OCI-LY7 (cell line): ENCODE measurements at regions not wholly inside any gene's neighbourhood (a gene's known extent, or its start where the extent isn't known, plus 50 kb on each side); places are given as distances from the start of the nearest gene placed in this dataset.

Experiments used
- BruUV-seq: library from RNA; stranded (reverse); fragments of 400-500 nt; replicated peaks from 2 replicates; lab custom pipeline; 2021; lab: Mats Ljungman, UMichigan
- CTCF ChIA-PET: fragments of 300-600 bp; sonication (Branson Sonifier 250); formaldehyde crosslinking; loops from one replicate; lab custom pipeline; 2022; ENCODE audit warnings: antibody characterized with exemption; ENCODE audit not compliant: unreplicated experiment; lab: Charles Lee
- POLR2A ChIA-PET: fragments of 300-600 bp; sonication (Branson Sonifier 250); formaldehyde crosslinking; loops from one replicate; lab custom pipeline; 2022; ENCODE audit warnings: antibody characterized with exemption; lab: Charles Lee
- DNase-seq: peaks from one replicate; pipeline ENCODE4 v3.0.0-alpha.2; 2015; ENCODE audit warnings: low spot score
- H2AFZ ChIP-seq: fragments of 200-600 bp; sonication (generic), shearing (Covaris generic); 2 replicates; pipeline ENCODE4 v1.6.1; 2014; ENCODE audit warnings: mild to moderate bottlenecking, antibody characterized with exemption, low read length, moderate library complexity
- H3K27ac ChIP-seq: fragments of 200-600 bp; sonication (generic); 2 replicates; pipeline ENCODE4 v1.5.1; 2014; ENCODE audit warnings: mixed run types, low read depth, mild to moderate bottlenecking, moderate library complexity, low read length, inconsistent platforms; ENCODE audit not compliant: poor library complexity, severe bottlenecking
- H3K36me3 ChIP-seq: fragments of 200-600 bp; sonication (generic); 2 replicates; pipeline ENCODE4 v1.6.1; 2014; ENCODE audit warnings: mild to moderate bottlenecking, antibody characterized with exemption, low read length, moderate library complexity, mixed read lengths; ENCODE audit not compliant: insufficient read depth
- H3K4me1 ChIP-seq: fragments of 200-600 bp; sonication (generic); 2 replicates; pipeline ENCODE4 v1.5.1; 2014; ENCODE audit warnings: mild to moderate bottlenecking, low read length; ENCODE audit not compliant: insufficient read depth, poor library complexity, severe bottlenecking
- H3K4me2 ChIP-seq: fragments of 200-600 bp; sonication (generic); 2 replicates; pipeline ENCODE4 v1.6.1; 2014; ENCODE audit warnings: mild to moderate bottlenecking, low read length
- H3K4me3 ChIP-seq: fragments of 200-600 bp; sonication (generic); 2 replicates; pipeline ENCODE4 v1.5.1; 2014; ENCODE audit warnings: mild to moderate bottlenecking, low read depth, low read length; ENCODE audit not compliant: poor library complexity, severe bottlenecking
- H3K79me2 ChIP-seq: fragments of 200-600 bp; sonication (generic); 2 replicates; pipeline ENCODE4 v1.6.1; 2016; ENCODE audit warnings: low read depth, mild to moderate bottlenecking, low read length, moderate library complexity, mixed read lengths; ENCODE audit not compliant: insufficient read depth
- H3K9me2 ChIP-seq: fragments of 200-600 bp; sonication (generic); 2 replicates; pipeline ENCODE4 v1.6.1; 2016; ENCODE audit warnings: mild to moderate bottlenecking, low read length, mixed read lengths; ENCODE audit not compliant: insufficient read depth
- H3K9me3 ChIP-seq: fragments of 200-600 bp; sonication (generic); 2 replicates; pipeline ENCODE4 v1.6.1; 2014; ENCODE audit warnings: mild to moderate bottlenecking, mixed run types, low read length, mixed read lengths
- H4K20me1 ChIP-seq: fragments of 200-600 bp; sonication (generic); 2 replicates; pipeline ENCODE4 v1.6.1; 2014; ENCODE audit warnings: mild to moderate bottlenecking, antibody characterized with exemption, low read length, moderate library complexity, mixed read lengths; ENCODE audit not compliant: insufficient read depth
- CTCF ChIP-seq: fragments of 200-600 bp; sonication (generic); conservative IDR thresholded peaks from 2 replicates; pipeline ENCODE4 v1.5.1; 2014; ENCODE audit warnings: mild to moderate bottlenecking, antibody characterized with exemption, low read length, moderate library complexity, mixed read lengths
- EZH2phosphoT487 ChIP-seq: fragments of 200-600 bp; sonication (generic); IDR thresholded peaks from 2 replicates; pipeline ENCODE4 v1.6.1; 2018; ENCODE audit warnings: low read depth, borderline replicate concordance, mild to moderate bottlenecking, mixed run types, antibody characterized with exemption, low read length, moderate library complexity, mixed read lengths
- intact Hi-C: fragments of 100-400 bp; cut with micrococcal nuclease; formaldehyde crosslinking; loops from one replicate; pipeline ENCODE4 v1.10.0; 2022; ENCODE audit not compliant: unreplicated experiment

- peaks cover 17% of the 10 kb centered on the region; the same call in 1 of the 2 replicates for H3K9me3 ChIP-seq
- no peaks in the 10 kb centered on the region for H3K4me1 ChIP-seq
- no peaks in the 10 kb centered on the region for H4K20me1 ChIP-seq
- intact Hi-C loops = no loop called here
- TF ChIP-seq CTCF = no peak
- no peak for TF ChIP-seq EZH2phosphoT487
- H3K9me2 ChIP-seq = no peaks in the 10 kb centered on the region
- no peak for DNase-seq
- POLR2A ChIA-PET = interaction anchor here (0.5 to 1.3 kb wide), 3 partner anchors 11 to 112 kb away, joined by 3 to 5 read pairs (median 3); no protein-coding TSS in a partner anchor
- H3K4me2 ChIP-seq = no peak overlapping the region
- no peaks in the 10 kb centered on the region for H3K36me3 ChIP-seq
- H3K27ac ChIP-seq = no peak overlapping the region
- H2AFZ ChIP-seq = no peak overlapping the region
- no peak overlapping the region for H3K4me3 ChIP-seq
- CTCF ChIA-PET = no interaction called here
- H3K79me2 ChIP-seq = no peaks in the 10 kb centered on the region
- no TSS peak for BruUV-seq
Observed at GRCh38 chr13:89783221-89783755, 1564.2 kb upstream of the MIR17HG start.

- H3K4me1 ChIP-seq = no peaks in the 10 kb centered on the region
- no peak for DNase-seq
- H3K36me3 ChIP-seq = no peaks in the 10 kb centered on the region
- H3K4me2 ChIP-seq = no peak overlapping the region
- no peaks in the 10 kb centered on the region for H4K20me1 ChIP-seq
- CTCF ChIA-PET = no interaction called here
- H3K9me2 ChIP-seq = peaks cover 3% of the 10 kb centered on the region; the same call in 1 of the 2 replicates
- no peaks in the 10 kb centered on the region for H3K79me2 ChIP-seq
- peaks cover 20% of the 10 kb centered on the region; the same call in 1 of the 2 replicates for H3K9me3 ChIP-seq
- no peak for TF ChIP-seq EZH2phosphoT487
- TF ChIP-seq CTCF = no peak
- POLR2A ChIA-PET = interaction anchor here (1.1 to 1.3 kb wide), 2 partner anchors 13 to 113 kb away, joined by 3 to 5 read pairs; no protein-coding TSS in a partner anchor
- H3K27ac ChIP-seq = no peak overlapping the region
- BruUV-seq = no TSS peak
- H2AFZ ChIP-seq = no peak overlapping the region
- no peak overlapping the region for H3K4me3 ChIP-seq
- intact Hi-C loops = no loop called here
Observed at GRCh38 chr13:89784161-89784809, 1563.2 kb upstream of the MIR17HG start.

- intact Hi-C loops = no loop called here
- H3K9me3 ChIP-seq = peaks cover 22% of the 10 kb centered on the region; the same call in 1 of the 2 replicates
- no peak for DNase-seq
- peaks cover 3% of the 10 kb centered on the region; the same call in 1 of the 2 replicates for H3K9me2 ChIP-seq
- no peak overlapping the region for H3K27ac ChIP-seq
- H3K4me2 ChIP-seq = no peak overlapping the region
- no peak overlapping the region for H3K4me3 ChIP-seq
- H2AFZ ChIP-seq = no peak overlapping the region
- no TSS peak for BruUV-seq
- ChIA-PET CTCF (no interaction called here), POLR2A (interaction anchor here (0.7 to 2.1 kb wide), 10 partner anchors 11 to 839 kb away, joined by 3 to 7 read pairs (median 3); no protein-coding TSS in a partner anchor)
- H4K20me1 ChIP-seq = no peaks in the 10 kb centered on the region
- no peaks in the 10 kb centered on the region for H3K36me3 ChIP-seq
- H3K79me2 ChIP-seq = no peaks in the 10 kb centered on the region
- TF ChIP-seq CTCF = no peak
- no peak for TF ChIP-seq EZH2phosphoT487
- no peaks in the 10 kb centered on the region for H3K4me1 ChIP-seq
Observed at GRCh38 chr13:89786531-89786930, 1561.0 kb upstream of the MIR17HG start.
